ENCODE measurements at regions not wholly inside any gene's neighbourhood (a gene's known extent, or its start where the extent isn't known, plus 50 kb on each side); places are given as distances from the start of the nearest gene placed in this dataset.

- ChIA-PET CTCF (no interaction called here), POLR2A (no interaction called here)
- no peak for TF ChIP-seq NFRKB (IDR thresholded peaks at IDR 0.05)
- TF ChIP-seq FOXK2 (IDR thresholded peaks at IDR 0.05) = no peak
- TF ChIP-seq TARDBP (IDR thresholded peaks at IDR 0.05) = no peak
- TF ChIP-seq BHLHE40 (IDR thresholded peaks at IDR 0.05; ENCODE audit: borderline replicate concordance) = no peak
- no peak for TF ChIP-seq L3MBTL2 (conservative IDR thresholded peaks at IDR 0.05)
- TF ChIP-seq FOXA1 (IDR thresholded peaks at IDR 0.05) = no peak
- no peak for TF ChIP-seq SUZ12 (IDR thresholded peaks at IDR 0.05)
- TF ChIP-seq LEF1 (IDR thresholded peaks at IDR 0.05; ENCODE audit: borderline replicate concordance) = no peak
- TF ChIP-seq CTBP1 (IDR thresholded peaks at IDR 0.05; ENCODE audit: borderline replicate concordance) = no peak
- TF ChIP-seq FOXM1 (IDR thresholded peaks at IDR 0.05; ENCODE audit: borderline replicate concordance) = no peak
- TF ChIP-seq ARNT (IDR thresholded peaks at IDR 0.05) = no peak
- TF ChIP-seq SP1 (IDR thresholded peaks at IDR 0.05) = no peak
- no peak for TF ChIP-seq ZNF384 (IDR thresholded peaks at IDR 0.05)
- no peak for TF ChIP-seq PKNOX1 (IDR thresholded peaks at IDR 0.05)
- no peak for TF ChIP-seq HDGF (IDR thresholded peaks at IDR 0.05; ENCODE audit: borderline replicate concordance)
- TF ChIP-seq ELF4 (IDR thresholded peaks at IDR 0.05) = no peak
- DNase-seq (ENCODE audit: extremely low spot score) = peak; percentile 37
Observed at GRCh38 chr12:107242189-107242588, 148.8 kb upstream of the CRY1 start.

GRCh38 chr12:107243341-107243740 is 150.0 kb upstream of the CRY1 start:
- ChIA-PET CTCF (interaction anchor here (1.0 kb wide), 1 partner anchor 111 kb away, joined by 4 read pairs; no protein-coding TSS in a partner anchor), POLR2A (no interaction called here)
- no peak for DNase-seq (ENCODE audit: extremely low spot score)
- no peak for TF ChIP-seq PKNOX1 (IDR thresholded peaks at IDR 0.05)
- no peak for TF ChIP-seq SP1 (IDR thresholded peaks at IDR 0.05)
- TF ChIP-seq CTBP1 (IDR thresholded peaks at IDR 0.05; ENCODE audit: borderline replicate concordance) = no peak
- no peak for TF ChIP-seq FOXK2 (IDR thresholded peaks at IDR 0.05)
- no peak for TF ChIP-seq LEF1 (IDR thresholded peaks at IDR 0.05; ENCODE audit: borderline replicate concordance)
- TF ChIP-seq FOXM1 (IDR thresholded peaks at IDR 0.05; ENCODE audit: borderline replicate concordance) = no peak

GRCh38 chr12:107244584-107244983 is 151.2 kb upstream of the CRY1 start:
- DNase-seq (ENCODE audit: extremely low spot score) = no peak
- CTCF ChIA-PET = no interaction called here
- TF ChIP-seq SP1 (IDR thresholded peaks at IDR 0.05) (no peak), FOXM1 (IDR thresholded peaks at IDR 0.05; ENCODE audit: borderline replicate concordance) (no peak), ZNF384 (IDR thresholded peaks at IDR 0.05) (no peak), HDGF (IDR thresholded peaks at IDR 0.05; ENCODE audit: borderline replicate concordance) (no peak), CTBP1 (IDR thresholded peaks at IDR 0.05; ENCODE audit: borderline replicate concordance) (no peak), TARDBP (IDR thresholded peaks at IDR 0.05) (no peak), SUZ12 (IDR thresholded peaks at IDR 0.05) (no peak), ARNT (IDR thresholded peaks at IDR 0.05) (no peak), ELF4 (IDR thresholded peaks at IDR 0.05) (no peak), FOXA1 (IDR thresholded peaks at IDR 0.05) (no peak), L3MBTL2 (conservative IDR thresholded peaks at IDR 0.05) (no peak), BHLHE40 (IDR thresholded peaks at IDR 0.05; ENCODE audit: borderline replicate concordance) (no peak), FOXK2 (IDR thresholded peaks at IDR 0.05) (no peak)
- POLR2A ChIA-PET = no interaction called here

- POLR2A ChIA-PET = no interaction called here
- CTCF ChIA-PET = no interaction called here
- no peak for TF ChIP-seq HDGF (IDR thresholded peaks at IDR 0.05; ENCODE audit: borderline replicate concordance)
- TF ChIP-seq ELF4 (IDR thresholded peaks at IDR 0.05) = no peak
- no peak for TF ChIP-seq L3MBTL2 (conservative IDR thresholded peaks at IDR 0.05)
- TF ChIP-seq PKNOX1 (IDR thresholded peaks at IDR 0.05) = no peak
- no peak for TF ChIP-seq SUZ12 (IDR thresholded peaks at IDR 0.05)
- no peak for TF ChIP-seq SP1 (IDR thresholded peaks at IDR 0.05)
- DNase-seq (ENCODE audit: extremely low spot score) = no peak
Observed at GRCh38 chr12:107247650-107248049, 154.3 kb upstream of the CRY1 start.

GRCh38 chr12:107248187-107248586 is 154.8 kb upstream of the CRY1 start:
- ChIA-PET POLR2A (no interaction called here), CTCF (no interaction called here)
- TF ChIP-seq FOXK2 (IDR thresholded peaks at IDR 0.05) (no peak), BHLHE40 (IDR thresholded peaks at IDR 0.05; ENCODE audit: borderline replicate concordance) (no peak), ELF4 (IDR thresholded peaks at IDR 0.05) (no peak), FOXM1 (IDR thresholded peaks at IDR 0.05; ENCODE audit: borderline replicate concordance) (no peak), ZNF384 (IDR thresholded peaks at IDR 0.05) (no peak), HDGF (IDR thresholded peaks at IDR 0.05; ENCODE audit: borderline replicate concordance) (no peak), L3MBTL2 (conservative IDR thresholded peaks at IDR 0.05) (no peak), LEF1 (IDR thresholded peaks at IDR 0.05; ENCODE audit: borderline replicate concordance) (no peak), TARDBP (IDR thresholded peaks at IDR 0.05) (no peak), SUZ12 (IDR thresholded peaks at IDR 0.05) (no peak), ARNT (IDR thresholded peaks at IDR 0.05) (no peak)
- no peak for DNase-seq (ENCODE audit: extremely low spot score)

GRCh38 chr12:107251288-107251687 is 157.9 kb upstream of the CRY1 start:
- CTCF ChIA-PET = no interaction called here
- no peak for DNase-seq (ENCODE audit: extremely low spot score)
- POLR2A ChIA-PET = no interaction called here
- TF ChIP-seq SUZ12 (IDR thresholded peaks at IDR 0.05) (no peak), ELF4 (IDR thresholded peaks at IDR 0.05) (no peak)

GRCh38 chr12:107253361-107253760 is 160.0 kb upstream of the CRY1 start:
- ChIA-PET CTCF (interaction anchor here (0.6 kb wide), 1 partner anchor 33 kb away, joined by 3 read pairs; no protein-coding TSS in a partner anchor), POLR2A (no interaction called here)
- TF ChIP-seq FOXA1 (IDR thresholded peaks at IDR 0.05) (no peak), NFRKB (IDR thresholded peaks at IDR 0.05) (no peak), ZNF384 (IDR thresholded peaks at IDR 0.05) (no peak), SUZ12 (IDR thresholded peaks at IDR 0.05) (no peak), HDGF (IDR thresholded peaks at IDR 0.05; ENCODE audit: borderline replicate concordance) (no peak), LEF1 (IDR thresholded peaks at IDR 0.05; ENCODE audit: borderline replicate concordance) (no peak), ARNT (IDR thresholded peaks at IDR 0.05) (no peak), SP1 (IDR thresholded peaks at IDR 0.05) (no peak), TARDBP (IDR thresholded peaks at IDR 0.05) (no peak), BHLHE40 (IDR thresholded peaks at IDR 0.05; ENCODE audit: borderline replicate concordance) (no peak), FOXM1 (IDR thresholded peaks at IDR 0.05; ENCODE audit: borderline replicate concordance) (no peak), PKNOX1 (IDR thresholded peaks at IDR 0.05) (no peak), FOXK2 (IDR thresholded peaks at IDR 0.05) (no peak), CTBP1 (IDR thresholded peaks at IDR 0.05; ENCODE audit: borderline replicate concordance) (no peak), ELF4 (IDR thresholded peaks at IDR 0.05) (no peak)
- no peak for DNase-seq (ENCODE audit: extremely low spot score)
